Right atrium auricular region (tissue), 2 donors: ENCODE measurements at regions not wholly inside any gene's neighbourhood (a gene's known extent, or its start where the extent isn't known, plus 50 kb on each side); places are given as distances from the start of the nearest gene placed in this dataset.

ENCODE experiments used
- DNase-seq: peaks from one replicate; pipeline ENCODE4 v3.0.0-alpha.2; 2019; ENCODE audit warnings: low spot score
- H3K27ac ChIP-seq, 2 donors: fragments of 200-600 bp; sonication (generic); 1 replicate in 1 of 2; 2 replicates in 1 of 2; pipeline ENCODE4 v1.5.1; 2016 to 2019
- H3K27me3 ChIP-seq, 2 donors: fragments of 200-600 bp; sonication (generic); one replicate each; pipeline versions ENCODE4 v1.5.1 to v1.6.0; 2017 to 2019
- H3K36me3 ChIP-seq: fragments of 200-600 bp; sonication (generic); one replicate; pipeline ENCODE4 v1.5.1; 2016
- H3K4me1 ChIP-seq, 2 donors: fragments of 200-600 bp; sonication (generic); one replicate each; pipeline versions ENCODE4 v1.5.1 to v1.6.0; 2017 to 2019
- H3K4me3 ChIP-seq, 2 donors: fragments of 200-600 bp; sonication (generic); 1 replicate in 1 of 2; 2 replicates in 1 of 2; pipeline ENCODE4 v1.5.1; 2017 to 2019; ENCODE audit warnings: mild to moderate bottlenecking in 1 of 2, moderate library complexity in 1 of 2
- H3K9me3 ChIP-seq, 2 donors: fragments of 200-600 bp; sonication (generic); one replicate each; pipeline ENCODE4 v1.5.1; 2019
- TF ChIP-seq, protein P1 (sequence below), 2 donors: fragments of 200-600 bp; sonication (generic); IDR thresholded peaks; one replicate each; pipeline ENCODE4 v1.5.1; 2019; ENCODE audit warnings: antibody characterized with exemption in 2 of 2

GRCh38 chr5:3361811-3362605 lies 233.6 kb upstream of the IRX1 start:
- no peaks in the 10 kb centered on the region for H3K4me1 ChIP-seq
- H3K27me3 ChIP-seq, result no peaks in the 10 kb centered on the region
- H3K4me3 ChIP-seq, result no peak overlapping the region
- H3K27ac ChIP-seq, result no peak overlapping the region
- H3K9me3 ChIP-seq, result no peaks in the 10 kb centered on the region
- no peak for DNase-seq
- no peaks in the 10 kb centered on the region for H3K36me3 ChIP-seq
- TF ChIP-seq, protein P1, sequence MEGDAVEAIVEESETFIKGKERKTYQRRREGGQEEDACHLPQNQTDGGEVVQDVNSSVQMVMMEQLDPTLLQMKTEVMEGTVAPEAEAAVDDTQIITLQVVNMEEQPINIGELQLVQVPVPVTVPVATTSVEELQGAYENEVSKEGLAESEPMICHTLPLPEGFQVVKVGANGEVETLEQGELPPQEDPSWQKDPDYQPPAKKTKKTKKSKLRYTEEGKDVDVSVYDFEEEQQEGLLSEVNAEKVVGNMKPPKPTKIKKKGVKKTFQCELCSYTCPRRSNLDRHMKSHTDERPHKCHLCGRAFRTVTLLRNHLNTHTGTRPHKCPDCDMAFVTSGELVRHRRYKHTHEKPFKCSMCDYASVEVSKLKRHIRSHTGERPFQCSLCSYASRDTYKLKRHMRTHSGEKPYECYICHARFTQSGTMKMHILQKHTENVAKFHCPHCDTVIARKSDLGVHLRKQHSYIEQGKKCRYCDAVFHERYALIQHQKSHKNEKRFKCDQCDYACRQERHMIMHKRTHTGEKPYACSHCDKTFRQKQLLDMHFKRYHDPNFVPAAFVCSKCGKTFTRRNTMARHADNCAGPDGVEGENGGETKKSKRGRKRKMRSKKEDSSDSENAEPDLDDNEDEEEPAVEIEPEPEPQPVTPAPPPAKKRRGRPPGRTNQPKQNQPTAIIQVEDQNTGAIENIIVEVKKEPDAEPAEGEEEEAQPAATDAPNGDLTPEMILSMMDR (IDR thresholded peaks at IDR 0.05), result no peak

- no peak overlapping the region for H3K27ac ChIP-seq
- no peaks in the 10 kb centered on the region for H3K4me1 ChIP-seq
- H3K4me3 ChIP-seq, result no peak overlapping the region
- no peaks in the 10 kb centered on the region for H3K9me3 ChIP-seq
- TF ChIP-seq, protein P1 (IDR thresholded peaks at IDR 0.05), result no peak
- DNase-seq, result no peak
- no peaks in the 10 kb centered on the region for H3K36me3 ChIP-seq
- H3K27me3 ChIP-seq, result no peaks in the 10 kb centered on the region
These were observed 236.0 kb upstream of the IRX1 start for GRCh38 chr5:3359642-3360041.

DNA sequence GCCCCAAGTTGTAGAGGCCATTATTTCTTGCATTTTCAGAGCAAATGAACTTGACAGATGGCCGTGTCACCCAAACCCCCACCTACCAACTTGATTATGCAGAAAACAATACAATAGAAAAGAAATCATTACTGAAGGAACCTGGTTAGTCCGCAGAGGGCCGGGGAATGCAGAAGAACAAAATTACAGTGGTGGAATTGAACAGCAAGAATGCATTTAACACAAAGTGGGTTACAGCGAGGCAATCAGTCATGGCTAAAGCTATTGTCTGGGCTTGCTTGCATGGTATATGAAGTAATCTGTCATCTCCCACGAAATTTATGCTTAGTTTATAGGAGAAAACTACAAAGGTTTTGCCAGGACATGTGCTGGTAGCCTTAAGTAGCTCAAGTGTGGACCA lies 238.3 kb upstream of the IRX1 start:
- H3K4me3 ChIP-seq, result no peak overlapping the region
- H3K27ac ChIP-seq, result no peak overlapping the region
- no peaks in the 10 kb centered on the region for H3K36me3 ChIP-seq
- H3K27me3 ChIP-seq, result no peaks in the 10 kb centered on the region
- H3K9me3 ChIP-seq, result no peaks in the 10 kb centered on the region
- peak; percentile 23 for DNase-seq
- TF ChIP-seq, protein P1 (IDR thresholded peaks at IDR 0.05), result no peak
- H3K4me1 ChIP-seq, result no peaks in the 10 kb centered on the region

- Histone ChIP-seq H3K4me1 (no peaks in the 10 kb centered on the region), H3K27ac (no peak overlapping the region), H3K9me3 (no peaks in the 10 kb centered on the region), H3K27me3 (no peaks in the 10 kb centered on the region), H3K4me3 (no peak overlapping the region), H3K36me3 (no peaks in the 10 kb centered on the region)
- peak; percentile 40 for DNase-seq
- TF ChIP-seq, protein P1 (IDR thresholded peaks at IDR 0.05), result no peak
These were observed 239.6 kb upstream of the IRX1 start for GRCh38 chr5:3356016-3356415.

GRCh38 chr5:3355126-3355525 lies 240.5 kb upstream of the IRX1 start:
- DNase-seq, result no peak
- Histone ChIP-seq H3K36me3 (no peaks in the 10 kb centered on the region), H3K4me3 (no peak overlapping the region), H3K9me3 (no peaks in the 10 kb centered on the region), H3K27ac (no peak overlapping the region), H3K27me3 (no peaks in the 10 kb centered on the region), H3K4me1 (no peaks in the 10 kb centered on the region)
- TF ChIP-seq, protein P1 (IDR thresholded peaks at IDR 0.05), result no peak

DNA sequence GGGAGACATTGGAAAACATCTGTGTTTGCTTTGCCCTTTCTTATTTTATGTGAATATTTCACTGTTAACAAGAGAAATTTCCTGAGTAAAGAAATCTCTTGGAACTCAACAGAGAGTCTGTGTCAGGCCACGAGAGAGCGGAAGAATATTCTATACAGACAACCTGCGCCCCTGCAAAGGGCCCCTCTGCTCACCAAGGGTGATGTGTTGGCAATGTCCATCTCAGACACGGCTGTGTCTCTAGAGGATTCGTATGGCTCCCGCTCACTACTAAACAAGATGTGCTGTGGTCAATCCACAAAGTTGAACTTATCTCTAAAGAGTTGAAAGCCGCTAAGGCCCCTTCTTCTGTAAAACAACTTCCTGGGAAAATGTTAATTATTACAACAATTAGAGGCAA lies 241.0 kb upstream of the IRX1 start:
- no peak overlapping the region for H3K27ac ChIP-seq
- TF ChIP-seq, protein P1 (IDR thresholded peaks at IDR 0.05), result no peak
- no peaks in the 10 kb centered on the region for H3K36me3 ChIP-seq
- no peaks in the 10 kb centered on the region for H3K4me1 ChIP-seq
- H3K4me3 ChIP-seq, result no peak overlapping the region
- H3K9me3 ChIP-seq, result no peaks in the 10 kb centered on the region
- DNase-seq, result peak; percentile 18
- H3K27me3 ChIP-seq, result no peaks in the 10 kb centered on the region
